CD4-positive, alpha-beta T cell treated with Interleukin-1 beta for 1 hour (primary cell): ENCODE measurements at regions not wholly inside any gene's neighbourhood (a gene's known extent, or its start where the extent isn't known, plus 50 kb on each side); places are given as distances from the start of the nearest gene placed in this dataset.
A peak's percentile ranks its signal among the peaks of the same experiment; 100 is the strongest.

ENCODE experiments used
- DNase-seq, 2 donors: peaks; one replicate each; pipeline ENCODE4 v3.0.0-alpha.2; 2020 to 2022

DNA sequence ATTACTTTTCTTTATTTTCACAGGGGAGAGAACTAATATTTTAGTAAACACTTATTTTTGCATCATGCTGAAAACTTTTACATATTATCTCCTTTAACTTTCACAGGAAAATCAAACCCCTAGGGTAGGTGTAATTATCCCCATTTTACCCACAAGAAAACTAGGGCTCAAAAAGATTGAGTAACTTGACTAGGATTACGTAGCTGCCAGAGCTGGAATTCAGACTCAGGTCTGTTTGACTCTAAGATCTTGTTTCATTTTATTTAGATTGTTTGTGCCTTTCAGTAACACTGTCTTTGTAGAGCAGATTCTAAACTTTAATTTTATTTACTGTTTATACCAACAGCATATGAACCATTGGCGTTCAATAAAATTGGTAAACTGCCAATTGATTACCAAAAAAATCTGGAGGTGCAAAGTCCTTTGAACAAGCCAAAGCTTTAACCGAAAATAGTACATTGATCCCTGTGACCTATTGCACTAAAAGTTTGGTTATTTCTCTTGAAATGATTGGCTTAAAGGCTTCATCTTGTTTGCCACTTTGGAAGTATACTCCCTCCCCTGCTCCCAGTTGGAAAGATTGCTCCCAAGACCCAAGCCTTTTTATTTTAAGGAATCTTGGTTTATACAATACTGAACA is 71.0 kb upstream of the WDR26 start:
- no peak for DNase-seq

DNA sequence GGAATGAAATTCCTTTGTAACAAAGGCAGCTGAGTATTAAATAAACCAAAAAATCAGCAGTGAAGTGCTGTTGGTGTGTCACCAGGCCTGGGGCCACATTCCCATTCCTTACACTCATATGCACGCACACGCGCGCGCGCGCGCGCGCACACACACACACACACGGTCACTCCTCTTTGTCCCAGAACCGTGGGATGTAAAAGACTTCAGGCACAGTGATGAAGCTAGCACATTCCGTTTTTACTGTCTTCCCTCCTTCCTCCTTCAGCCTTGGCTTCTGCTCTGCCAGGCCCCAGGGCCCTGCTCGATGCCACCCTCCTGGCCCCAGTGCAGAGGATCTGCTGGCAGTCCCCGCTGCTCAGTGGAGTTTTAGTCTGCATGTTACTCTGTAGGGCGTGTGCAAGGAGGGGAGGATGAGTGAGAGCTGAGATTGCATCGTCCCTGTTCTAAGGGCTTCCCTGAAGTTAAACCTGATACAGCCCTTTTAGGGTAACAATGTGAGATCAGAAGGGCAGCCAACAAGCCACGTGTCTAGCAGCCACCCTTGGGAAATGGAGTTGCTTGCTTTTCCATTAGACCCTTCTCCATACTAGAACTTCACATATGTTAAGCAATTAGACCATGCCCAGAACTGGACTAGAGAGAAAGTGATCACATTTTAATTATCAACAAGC is 71.7 kb upstream of the WDR26 start:
- no peak for DNase-seq

DNA sequence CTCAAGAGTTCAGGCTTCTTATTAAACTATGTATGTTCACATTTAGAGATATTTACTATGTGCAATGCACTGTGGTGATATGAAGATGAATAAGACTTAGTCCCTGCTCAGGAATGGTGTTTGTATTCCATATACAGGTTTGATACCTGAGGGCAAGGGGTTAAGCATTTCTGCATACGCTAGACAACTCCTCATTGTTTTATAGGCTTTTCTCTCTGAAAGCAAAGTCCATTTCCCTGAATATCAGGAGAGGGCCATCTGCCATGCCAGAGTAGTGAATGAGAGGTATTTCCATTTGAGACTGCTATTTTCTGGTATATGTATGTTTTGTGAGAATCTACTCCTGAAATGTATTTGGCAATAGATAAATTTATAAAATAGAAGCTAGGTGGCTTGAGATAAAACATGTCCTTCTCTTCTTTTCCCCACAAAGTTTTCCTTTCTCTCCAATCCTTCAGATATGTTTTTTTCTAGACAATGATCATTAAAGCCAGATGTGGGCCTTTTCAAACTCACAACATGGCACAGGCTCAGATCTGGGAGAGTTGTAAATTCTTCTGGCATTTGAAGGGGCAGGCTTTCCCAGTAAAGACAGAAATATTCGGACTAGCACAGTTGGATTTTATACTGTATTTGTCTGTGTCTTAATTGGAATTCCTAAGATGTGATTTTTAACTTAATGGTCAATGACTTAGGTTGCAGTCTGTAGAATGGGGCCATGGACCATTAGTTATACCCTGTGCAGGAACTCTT is 73.3 kb upstream of the WDR26 start:
- DNase-seq: no peak

DNA sequence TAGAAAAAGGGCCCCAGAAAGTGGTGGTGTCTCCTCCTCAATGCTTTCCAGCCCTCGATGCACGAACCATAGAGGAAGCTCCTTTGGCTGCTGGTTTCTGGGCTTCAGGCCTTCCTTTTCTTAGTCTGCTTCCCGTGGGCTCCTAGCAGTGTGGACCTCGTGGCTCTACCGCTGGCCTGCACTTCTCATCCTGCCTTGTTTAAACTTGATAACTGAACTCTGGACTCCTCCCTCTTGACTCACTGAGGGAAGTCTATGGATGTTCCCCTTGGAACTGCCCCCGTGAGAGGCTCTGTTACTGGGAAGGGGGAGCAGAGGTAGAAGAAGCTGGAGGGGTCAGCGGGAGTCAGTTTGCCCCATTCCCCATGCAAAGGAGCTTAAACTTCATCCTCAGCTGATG is 75.3 kb upstream of the WDR26 start:
- no peak for DNase-seq

DNA sequence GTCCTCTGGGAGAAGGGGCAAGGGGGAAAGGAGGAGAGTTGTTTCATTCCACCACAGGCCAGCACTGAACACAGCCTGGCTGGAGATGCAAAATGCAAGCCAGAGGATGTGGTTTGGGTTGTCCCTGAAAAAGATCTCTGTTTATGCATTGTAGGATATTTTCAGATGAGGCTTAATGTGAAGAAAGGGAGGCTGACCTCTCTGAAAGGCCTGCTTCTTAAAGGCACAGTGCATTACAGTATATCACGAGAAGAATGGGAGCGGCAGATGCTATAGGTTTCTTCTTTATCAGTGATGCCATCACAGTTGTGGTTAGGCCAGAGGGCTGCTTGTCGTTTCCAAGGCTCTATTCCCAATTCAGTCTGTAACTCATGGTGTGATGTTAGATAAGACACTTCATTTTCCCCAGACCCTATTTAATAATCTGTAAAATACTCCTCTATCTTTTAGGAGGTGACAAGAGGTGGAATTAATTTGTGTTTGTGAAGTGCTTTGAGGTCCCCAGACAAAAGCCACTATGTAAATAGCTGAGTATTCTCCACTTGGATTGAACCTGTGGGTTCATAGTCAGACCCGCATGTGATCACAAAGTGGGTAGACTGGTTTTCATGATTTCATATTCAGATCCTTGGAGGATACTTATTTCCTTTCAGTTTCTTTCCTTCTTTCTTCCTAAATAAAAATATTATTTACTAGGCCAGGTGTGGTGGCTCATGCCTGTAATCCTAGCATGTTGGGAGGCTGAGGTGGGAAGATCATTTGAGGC is 76.5 kb upstream of the WDR26 start:
- no peak for DNase-seq

DNA sequence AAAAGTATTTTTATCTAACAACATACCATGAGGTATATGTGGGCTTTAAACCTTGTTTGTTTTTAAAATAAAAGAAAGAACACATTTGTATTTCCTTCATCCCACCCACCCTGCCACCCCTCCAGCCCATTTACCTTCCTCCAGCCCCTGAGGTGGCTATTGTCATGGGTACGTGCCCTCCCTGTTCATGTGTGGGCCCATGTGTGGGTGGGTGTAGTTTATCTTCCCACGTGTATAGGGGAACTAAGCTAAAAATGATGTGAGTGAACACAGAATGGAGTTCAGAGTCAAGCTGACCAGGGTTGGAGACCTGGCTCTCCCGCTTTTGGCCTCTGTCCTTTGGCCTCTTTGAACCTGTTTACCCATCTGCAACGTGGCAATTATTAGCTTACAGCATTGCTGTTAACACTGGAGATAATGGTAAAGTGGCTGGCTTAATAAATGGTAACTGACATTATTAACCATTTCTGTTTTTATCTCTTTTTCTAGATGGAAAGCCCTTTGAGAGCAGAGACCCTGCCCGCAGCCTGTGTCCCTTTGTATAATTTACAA is 78.1 kb upstream of the WDR26 start:
- no peak for DNase-seq

DNA sequence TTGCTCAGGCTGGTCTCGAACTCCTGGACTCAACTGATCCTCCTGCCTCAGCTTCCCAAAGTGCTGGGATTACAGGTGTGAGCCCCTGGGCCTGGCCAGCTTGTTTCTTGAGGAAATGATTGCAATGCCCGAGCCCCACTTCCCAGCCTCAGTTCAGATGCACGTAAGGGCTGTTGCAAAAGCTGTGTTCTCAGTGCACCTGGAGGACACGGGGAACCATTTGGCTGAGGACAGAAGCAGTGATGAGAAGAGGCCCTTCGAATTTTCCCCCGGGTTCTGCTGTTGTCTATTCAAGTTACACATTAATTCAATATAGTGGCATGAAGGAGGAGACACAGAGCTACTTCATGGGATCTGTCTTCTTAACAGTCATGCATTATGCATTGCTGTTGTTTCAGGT is 78.8 kb upstream of the WDR26 start:
- DNase-seq: no peak

DNA sequence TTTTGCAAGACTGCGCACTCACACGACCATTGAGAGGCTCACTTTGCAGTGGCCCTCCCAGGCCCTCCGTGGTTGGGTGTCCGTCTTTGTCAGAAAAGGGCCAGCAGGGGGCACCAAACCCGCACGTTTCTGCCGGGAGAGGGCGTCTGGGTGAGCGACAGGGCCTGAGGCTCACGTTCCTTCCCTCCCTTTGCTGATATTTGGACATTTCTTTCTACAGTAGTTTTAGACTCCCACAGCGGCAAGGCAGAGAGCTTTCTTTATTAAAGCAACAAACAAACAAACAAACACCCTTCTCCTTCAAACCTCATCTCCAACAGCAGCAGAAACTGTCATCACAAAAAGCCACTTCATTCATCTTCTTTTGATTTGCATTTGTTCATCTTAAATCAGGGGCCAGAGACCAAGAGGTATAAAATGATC is 79.2 kb upstream of the WDR26 start:
- DNase-seq: peak; percentile 74 to 78

DNA sequence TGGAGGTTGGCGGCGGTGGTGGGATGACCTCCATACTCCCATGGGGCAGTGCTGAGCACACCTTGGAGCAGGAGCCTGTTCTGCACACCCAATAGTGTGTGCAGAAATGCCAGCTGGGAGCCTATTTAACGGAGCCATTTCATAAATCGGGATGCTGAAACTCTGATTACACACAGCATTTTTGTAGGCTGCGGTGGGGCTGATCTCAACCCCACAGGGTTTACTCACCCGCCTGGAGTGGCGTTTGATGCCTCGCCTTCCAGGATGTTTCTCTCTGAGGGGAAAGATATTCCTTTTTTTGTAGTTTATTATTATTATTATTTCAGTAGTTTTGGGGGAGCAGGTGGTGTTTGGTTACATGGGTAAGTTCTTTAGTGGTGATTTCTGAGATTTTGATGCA is 82.6 kb upstream of the WDR26 start:
- no peak for DNase-seq

DNA sequence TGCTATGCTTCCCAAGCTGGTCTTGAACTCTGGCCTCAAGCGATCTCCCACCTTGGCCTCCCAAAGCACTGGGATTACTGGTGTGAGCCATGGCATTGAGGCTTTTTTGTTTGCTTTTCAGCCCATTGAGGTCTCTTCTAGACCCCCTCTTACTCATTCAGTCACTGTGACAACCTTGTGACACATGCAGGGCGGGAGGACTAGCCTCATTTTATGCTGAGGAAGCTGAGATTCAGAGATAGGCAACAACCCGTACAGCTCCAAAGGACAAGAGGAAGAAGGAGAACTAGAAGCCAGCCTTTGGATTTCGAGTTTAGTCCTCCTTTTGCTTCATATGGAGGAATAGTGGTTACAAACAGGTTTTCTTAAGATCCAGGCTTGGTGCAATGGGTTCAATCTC is 83.9 kb upstream of the WDR26 start:
- no peak for DNase-seq

DNA sequence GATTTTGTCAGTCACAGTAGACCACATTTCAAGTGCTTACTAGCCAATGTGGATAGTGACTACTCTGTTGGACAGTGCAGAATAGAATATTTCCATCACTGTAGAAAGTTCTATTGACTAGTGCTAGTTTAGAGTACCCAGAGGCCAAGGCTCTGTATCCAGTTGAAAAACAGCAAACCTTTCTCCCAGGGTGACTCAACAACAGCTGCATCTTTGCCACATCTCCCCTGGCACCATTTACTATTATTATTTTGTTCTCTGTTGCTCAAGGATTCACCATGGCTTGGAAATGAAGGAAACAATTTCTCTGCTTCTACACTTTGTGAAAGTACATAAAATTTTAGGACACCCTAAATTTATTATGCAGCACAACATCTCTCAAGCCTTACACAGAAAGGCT is 85.3 kb upstream of the WDR26 start:
- DNase-seq: no peak

DNA sequence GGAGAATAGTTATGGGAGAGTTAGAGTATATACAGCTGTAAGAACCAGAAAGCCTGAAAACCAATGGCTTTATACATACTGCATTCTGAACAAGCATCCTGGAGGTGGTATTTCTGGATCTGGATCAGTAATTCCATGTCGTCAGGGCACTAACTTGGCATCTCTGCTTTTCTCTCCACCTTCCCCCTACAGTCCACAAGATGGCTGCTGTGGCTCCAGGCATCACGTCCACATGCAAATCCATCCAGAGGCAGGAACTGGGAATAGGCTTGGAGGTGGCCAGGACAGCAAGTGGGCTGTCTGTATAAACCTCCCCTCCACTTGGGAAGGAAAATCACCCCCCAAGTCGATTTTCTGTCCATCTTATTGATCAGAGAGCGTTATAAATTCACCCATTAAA is 86.2 kb upstream of the WDR26 start:
- no peak for DNase-seq

DNA sequence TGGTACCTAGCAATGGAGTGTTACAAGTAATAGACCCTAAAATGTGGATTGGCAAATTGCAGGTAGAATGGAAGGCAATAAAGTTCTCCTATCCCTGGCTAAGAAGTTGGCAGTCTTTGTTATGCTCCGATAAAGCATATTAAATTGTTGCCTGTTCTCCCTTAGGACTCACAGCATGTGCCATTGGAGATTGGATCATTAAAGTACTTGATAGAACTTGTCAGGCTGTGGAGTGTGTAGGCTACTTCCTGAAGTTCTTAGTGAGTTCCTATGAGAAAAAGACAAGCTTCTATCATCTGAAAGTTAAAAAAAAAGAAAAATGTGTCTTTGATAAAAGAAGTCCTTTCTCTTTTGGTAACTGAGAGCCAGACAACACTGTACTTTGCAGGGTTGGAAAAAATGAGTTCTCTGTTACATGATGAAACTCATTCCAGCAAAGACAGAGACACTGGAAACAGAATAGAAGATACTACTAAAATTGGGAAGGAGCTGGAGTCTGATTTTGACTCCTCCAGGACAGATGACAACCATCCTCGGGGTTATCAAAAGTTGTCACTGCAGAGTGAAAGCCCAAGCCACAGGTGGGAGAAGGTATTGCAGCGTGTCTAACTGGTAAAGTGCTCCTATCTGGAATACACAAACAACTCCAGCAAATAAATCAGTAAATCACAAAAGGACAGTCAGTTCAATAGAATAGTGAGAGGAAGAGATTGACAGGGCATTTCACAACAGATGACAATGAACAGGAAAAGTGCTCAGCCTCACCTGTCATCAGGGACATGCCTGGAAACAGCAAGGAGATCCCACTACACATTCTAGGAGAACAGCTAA is 87.5 kb upstream of the WDR26 start:
- DNase-seq: no peak

DNA sequence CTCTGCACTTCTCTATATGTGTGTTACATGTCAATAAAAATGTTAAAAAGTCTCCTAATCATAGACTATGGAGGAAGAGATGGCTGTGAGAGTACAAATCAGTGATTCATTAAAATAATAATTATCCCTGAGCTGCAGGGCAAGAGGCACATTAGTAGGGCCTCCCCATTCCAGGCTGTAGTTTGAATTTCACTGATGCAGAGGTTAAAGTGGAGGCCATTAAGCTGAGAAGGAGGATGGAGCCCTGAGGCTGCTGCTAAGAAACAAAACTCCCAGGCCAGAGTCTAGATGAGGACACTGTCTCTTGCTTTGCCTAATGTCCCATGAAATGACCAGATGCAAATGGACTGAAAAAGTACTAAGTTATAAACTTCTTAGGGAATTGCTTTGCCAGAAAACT is 89.1 kb upstream of the WDR26 start:
- no peak for DNase-seq

DNA sequence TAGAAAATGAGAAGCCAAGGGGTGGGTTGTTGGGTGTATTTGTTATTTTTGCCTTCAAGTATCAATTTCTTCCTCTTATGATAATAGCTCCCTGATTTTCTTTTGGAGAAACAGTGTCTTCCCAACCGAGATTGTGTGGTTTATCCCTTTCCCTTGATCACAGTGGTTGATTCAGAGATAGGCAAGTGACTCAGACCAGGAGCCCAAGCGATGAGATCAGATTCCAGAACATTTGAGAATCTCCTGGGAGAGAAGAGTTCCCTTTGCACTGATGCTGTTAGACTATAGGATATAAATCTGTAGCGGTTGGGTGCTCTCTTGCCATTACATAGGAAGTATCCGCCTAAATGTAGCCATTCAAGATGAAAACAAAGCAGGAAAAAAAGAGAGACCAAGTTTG is 90.1 kb upstream of the WDR26 start:
- DNase-seq: no peak

DNA sequence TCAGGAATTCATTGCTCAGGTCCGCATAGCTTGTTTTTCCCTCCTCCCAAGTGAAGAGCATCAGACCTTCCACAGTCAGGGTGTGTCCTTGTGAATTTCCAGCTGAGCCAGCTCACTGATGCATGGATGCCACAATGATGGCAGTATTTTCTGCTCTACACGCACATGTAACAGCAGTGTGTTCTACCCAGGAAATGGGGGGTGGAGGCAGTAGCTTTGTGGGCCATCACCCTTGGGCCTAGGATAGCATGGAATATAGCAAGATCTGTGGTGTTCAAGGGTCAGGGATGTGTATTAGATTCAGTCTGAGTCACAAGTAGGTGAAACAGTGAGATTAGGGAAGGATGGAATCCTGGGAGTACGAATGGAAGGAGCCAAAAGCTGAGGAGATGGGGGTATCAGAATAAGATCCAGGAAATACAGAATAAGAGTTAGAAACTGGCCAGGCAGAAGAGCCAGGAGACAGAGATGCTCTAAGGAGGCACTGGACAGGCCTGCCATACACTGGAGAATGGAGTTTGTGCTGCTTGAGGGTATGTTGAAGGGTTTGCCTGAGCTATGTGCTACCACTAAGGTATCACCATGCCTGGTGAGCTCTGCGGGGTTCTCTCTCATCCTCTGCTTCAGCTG is 90.6 kb upstream of the CNIH3 start:
- DNase-seq: no peak

DNA sequence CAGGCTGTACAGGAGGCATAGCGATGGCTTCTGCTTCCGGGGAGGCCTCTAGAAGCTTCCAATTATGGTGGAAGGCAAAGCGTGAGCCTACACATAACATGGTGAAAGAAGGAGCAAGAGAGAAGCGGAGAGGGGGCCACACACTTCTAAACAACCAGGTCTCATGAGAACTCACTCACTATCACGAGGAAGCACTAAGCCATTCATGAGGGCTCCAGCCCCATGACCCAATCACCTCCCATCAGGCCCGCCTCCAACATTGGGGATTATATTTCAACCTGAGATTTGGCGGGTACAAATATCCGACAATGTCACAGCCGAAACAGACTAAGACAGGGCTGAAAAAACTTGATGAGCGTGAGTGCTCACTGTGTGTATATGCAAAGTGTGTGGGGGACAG is 89.3 kb upstream of the CNIH3 start:
- DNase-seq: no peak

DNA sequence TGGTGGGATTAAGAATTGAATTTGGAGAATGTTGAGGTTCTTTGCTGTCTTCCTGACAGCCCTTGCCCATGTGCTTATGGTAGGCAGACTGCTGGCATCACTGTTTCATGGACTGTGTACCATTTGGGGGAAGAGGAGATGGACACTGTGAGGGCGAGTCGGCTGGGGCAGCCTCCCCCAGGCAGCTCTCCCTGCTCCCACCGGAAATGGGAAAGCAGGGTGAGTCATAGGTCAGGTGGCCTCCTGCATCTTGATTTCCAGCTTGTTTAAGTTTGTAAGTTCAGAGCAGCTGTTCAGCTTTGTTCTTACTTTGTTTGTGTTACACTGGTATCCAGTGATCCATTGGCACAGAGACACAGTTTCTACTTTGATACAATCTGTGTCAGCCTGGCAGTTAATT is 87.2 kb upstream of the CNIH3 start:
- DNase-seq: no peak

DNA sequence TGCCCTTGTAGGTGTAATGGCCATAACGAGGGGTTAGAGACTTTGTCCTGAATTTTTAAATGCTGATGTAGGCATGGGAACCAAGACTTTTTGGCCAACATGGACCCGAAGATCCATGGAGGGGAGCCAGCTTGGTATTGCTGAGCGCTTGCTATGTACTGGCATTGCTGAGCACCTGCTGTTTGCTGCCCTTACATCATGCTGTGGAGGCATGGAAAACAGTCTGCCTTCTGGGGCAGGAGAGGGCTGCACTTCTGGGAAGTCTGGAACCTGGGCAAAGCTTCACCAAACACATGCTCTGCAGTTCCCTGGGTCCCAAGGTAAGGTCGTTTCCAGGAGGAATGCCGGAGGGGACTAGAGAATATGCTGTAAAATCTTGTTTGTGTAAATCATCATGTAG is 86.3 kb upstream of the CNIH3 start:
- DNase-seq: no peak

DNA sequence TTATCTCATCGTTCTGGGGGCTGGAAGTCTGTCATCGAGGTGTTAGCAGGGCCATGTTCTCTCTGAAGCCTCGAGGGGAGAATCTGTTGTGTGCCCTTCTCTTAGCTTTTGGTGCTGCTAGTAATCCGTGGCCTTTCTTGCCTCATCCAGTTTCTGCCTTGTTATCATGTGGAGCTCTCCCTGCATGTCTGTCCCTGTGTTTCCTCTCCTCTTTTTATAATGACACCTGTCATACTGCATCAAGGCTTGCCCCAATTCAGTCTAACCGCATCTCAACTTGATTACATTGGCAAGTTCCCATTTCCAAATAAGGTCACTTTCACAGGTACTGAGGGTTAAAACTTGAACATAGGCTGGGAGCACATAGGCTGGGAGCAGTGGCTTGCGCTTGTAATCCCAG is 82.6 kb upstream of the CNIH3 start:
- no peak for DNase-seq

DNA sequence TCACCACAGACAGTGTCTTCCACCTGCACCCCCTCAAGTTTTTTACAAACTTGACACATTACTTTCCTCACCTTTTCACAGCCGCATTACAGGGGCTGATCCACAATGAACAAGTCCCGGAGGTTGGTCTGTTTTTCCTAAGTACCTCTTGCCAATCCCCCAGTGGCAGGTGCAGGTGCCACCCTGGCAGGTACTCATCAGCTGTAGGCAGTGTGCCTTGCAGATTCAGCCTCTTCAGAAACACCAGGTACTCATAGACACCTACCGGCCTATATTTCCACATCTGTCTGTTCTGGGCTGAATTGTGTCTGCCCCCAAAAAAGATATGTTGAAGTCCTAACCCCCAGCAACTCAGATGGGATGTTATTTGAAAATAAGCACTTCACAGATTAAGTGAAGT is 81.4 kb upstream of the CNIH3 start:
- no peak for DNase-seq

DNA sequence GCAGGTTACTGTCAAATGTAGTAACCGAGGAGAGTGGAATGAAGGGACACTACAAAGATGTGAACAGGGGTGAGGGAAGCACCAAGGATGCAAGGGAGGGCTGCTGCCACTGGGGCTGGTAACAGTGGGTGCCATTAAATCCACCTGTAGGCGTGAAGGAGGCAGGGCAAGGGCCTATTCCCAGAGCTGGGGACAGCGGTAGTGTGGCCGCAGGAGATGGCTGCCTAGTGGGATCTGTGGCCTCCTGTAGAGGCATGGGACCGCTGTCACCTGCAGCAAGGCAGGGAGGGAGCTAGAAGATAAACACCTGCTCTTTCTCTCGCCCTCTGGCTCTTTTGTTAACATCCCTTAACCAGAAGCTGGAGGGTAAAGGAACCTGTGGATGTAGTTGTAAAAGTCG is 80.5 kb upstream of the CNIH3 start:
- no peak for DNase-seq
